ENCODE measurements at regions not wholly inside any gene's neighbourhood (a gene's known extent, or its start where the extent isn't known, plus 50 kb on each side); places are given as distances from the start of the nearest gene placed in this dataset.
"Not testable (repeated sequence)": the region's sequence is repeated elsewhere in the genome, so short reads cannot be mapped to it uniquely, and the experiment has no call there.

DNA sequence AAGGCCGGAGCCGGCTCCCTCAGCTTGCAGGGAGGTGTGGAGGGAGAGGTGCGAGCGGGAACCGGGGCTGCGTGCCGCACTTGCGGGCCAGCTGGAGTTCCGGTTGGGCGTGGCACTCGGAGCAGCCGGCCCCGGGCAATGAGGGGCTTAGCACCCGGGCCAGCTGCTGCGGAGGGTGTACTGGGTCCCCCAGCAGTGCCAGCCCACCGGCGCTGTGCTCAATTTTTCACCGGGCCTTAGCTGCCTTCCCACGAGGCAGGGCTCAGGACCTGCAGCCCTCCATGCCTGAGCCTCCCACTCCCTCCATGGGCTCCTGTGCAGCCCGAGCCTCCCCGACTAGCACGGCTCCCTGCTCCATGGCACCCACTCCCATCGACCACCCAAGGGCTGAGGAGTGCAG lies 62.2 kb upstream of the ANKRD55 start:
- not testable (repeated sequence) for DNase-seq (ENCODE audit: low spot score)

DNA sequence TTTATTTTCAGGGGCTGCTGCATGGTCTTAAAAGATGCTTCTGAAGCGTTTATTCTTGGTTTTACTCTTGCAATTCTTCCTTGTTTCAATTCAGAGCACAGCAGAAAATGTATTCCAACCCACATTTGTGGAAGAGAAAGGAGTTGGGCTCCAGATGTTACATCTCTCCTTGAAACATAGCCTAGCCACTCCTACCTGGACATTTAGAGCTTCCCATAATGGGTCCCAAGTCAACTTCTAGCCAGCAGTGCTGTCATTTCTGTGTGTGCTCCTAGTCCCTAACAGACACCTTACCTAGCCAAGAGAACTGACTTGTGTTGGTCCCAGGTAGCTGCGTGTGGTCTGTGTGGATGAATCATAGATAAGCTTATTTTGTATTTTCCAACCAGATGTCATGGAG lies 61.2 kb upstream of the ANKRD55 start:
- no peak for DNase-seq (ENCODE audit: low spot score)

DNA sequence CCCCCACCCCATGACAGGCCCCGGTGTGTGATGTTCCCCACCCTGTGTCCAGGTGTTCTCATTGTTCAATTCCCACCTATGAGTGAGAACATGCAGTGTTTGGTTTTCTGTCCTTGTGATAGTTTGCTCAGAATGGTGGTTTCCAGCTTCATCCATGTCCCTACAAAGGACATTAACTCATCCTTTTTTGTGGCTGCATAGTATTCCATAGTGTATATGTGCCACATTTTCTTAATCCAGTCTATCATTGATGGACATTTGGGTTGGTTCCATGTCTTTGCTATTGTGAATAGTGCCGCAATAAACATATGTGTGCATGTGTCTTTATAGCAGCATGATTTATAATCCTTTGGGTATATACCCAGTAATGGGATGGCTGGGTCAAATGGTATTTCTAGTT lies 59.7 kb upstream of the ANKRD55 start:
- DNase-seq (ENCODE audit: low spot score): not testable (repeated sequence)

DNA sequence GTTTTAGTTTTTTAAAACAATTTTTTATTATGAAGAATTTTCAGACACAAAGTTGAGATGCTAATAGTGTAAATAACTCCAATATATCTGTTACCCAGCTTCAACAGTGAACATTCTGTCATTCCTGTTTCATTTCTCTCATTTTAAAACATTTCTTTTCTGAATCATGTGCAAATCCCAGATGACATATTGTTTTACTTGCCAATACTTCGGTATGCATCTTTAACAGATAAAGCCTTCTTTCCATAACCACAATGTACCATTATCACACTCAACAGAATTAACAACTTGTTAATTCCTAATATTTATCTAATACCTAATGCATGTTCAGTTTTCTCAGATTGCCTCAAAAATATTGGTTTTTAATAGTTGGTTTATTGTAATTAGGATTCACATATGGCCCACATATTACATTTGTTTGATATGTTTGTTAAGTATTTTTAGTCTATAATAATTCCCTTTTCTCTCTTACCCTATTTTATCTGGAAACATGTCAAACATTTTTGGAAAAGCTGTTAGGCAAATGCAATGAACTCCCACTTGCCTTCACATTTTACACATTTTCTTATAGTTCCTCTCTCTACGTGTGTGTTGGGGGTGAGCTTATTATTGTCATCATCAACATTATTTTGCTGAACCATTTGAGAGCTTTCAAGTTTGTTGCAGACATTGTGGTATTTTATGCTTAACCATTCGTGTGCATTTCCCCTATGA lies 58.7 kb upstream of the ANKRD55 start:
- DNase-seq (ENCODE audit: low spot score): no peak

DNA sequence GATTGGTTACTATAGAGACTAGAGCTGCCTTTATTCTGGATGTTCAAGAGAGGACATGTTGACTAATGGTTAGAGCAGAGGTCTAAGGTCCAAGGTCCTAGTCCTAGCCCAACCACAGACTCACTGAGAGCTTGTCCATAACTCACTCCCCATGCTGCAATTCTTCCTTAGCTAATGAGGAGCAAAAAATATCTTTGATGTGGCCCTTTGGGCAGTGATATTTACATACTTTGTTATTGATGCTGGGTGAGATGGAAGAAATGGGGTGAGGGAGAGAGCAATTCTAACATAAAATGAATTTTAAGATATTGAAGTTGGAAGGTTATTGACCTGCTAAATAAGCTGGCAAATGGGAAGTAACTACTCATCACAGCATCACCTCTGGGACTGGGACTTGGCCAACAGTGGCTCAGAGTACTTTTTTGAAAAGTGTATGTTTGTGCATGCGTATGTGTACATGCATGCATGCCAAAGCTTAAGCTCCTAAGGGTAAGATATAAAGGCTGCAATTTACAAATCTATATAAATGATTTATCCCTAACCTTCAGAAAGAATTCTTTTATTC lies 58.0 kb upstream of the ANKRD55 start:
- no peak for DNase-seq (ENCODE audit: low spot score)

DNA sequence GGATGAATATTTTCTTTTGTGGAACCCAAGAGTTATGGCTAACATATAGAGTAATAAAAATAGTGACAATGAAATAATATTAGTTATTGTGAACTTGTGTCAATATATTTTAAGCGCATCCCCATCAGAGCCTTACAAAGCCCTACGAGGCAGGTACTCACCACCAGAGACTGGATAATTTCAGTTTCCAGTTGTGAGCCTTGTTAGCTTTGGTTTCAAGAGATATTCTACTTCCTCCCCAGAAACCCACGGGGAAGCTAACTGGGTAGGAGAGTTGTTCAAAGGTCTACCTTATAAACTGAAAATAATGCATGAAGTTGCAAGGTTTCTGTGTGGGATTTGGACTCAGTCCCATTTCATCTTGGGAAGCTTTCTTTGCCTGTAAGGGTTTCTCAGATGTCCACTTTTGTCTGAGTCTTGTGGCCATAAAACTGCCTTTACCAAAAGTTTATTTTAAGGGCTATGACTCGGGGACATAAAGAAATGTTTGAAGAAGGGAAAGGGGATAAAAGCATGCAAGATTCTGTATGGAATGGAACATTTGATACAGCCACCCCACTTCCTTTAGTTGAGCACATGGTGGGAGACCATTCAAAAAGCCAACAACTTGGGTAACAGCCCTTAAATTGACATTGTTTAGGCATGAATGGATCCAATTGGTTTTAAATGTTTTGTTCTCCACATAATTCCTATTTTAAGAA lies 57.4 kb upstream of the ANKRD55 start:
- DNase-seq (ENCODE audit: low spot score): no peak

DNA sequence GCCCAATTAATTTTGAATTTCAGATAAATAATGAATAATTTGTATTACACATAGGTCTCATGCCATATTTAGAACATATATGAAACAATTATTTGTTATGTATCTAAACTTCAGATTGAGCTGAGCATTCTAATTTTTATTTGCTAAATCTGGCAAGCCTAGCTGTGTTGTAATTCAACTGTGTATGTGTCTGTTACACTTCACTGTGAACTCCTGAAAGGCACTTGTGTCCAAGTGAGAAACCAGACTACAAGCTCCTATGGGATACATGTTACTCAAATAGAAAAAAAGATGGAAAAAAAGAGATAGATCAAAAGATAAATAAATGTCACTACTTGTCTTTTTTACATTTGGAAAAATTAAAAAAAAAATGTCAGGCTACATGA lies 56.5 kb upstream of the ANKRD55 start:
- no peak for DNase-seq (ENCODE audit: low spot score)

DNA sequence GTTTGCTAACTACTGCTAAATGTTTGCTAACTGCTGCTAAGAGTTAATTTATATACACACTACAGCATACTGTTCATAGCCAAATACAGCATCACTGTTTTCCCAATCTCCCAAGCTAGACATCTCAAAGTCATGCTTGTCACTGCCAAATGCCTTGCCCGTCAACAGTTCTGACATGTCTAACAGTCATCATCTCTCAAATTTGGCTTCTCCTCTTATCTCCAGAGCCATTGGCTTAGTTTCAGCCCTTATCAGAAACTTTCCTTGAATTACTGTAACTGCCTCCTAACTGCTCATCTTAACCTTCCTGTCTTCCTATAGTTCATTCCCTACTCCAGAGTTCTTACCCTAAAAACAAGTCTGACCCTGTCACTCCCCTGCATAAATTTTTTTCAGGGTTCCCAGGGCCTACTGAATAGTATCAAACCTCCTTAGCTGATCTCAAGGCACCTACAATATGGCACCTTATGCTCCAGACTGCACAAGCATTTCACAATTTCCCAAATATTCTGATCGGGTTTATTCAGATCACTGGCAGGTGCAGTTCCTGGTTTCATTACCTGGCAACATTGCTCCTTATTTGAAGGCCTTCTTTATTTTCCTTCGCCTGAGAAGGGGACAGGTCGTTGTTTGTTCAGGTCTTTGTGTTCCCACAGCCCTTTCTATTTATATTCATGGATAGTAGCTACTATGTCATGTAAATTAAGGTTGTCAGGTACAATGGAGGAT lies 55.9 kb upstream of the ANKRD55 start:
- no peak for DNase-seq (ENCODE audit: low spot score)

DNA sequence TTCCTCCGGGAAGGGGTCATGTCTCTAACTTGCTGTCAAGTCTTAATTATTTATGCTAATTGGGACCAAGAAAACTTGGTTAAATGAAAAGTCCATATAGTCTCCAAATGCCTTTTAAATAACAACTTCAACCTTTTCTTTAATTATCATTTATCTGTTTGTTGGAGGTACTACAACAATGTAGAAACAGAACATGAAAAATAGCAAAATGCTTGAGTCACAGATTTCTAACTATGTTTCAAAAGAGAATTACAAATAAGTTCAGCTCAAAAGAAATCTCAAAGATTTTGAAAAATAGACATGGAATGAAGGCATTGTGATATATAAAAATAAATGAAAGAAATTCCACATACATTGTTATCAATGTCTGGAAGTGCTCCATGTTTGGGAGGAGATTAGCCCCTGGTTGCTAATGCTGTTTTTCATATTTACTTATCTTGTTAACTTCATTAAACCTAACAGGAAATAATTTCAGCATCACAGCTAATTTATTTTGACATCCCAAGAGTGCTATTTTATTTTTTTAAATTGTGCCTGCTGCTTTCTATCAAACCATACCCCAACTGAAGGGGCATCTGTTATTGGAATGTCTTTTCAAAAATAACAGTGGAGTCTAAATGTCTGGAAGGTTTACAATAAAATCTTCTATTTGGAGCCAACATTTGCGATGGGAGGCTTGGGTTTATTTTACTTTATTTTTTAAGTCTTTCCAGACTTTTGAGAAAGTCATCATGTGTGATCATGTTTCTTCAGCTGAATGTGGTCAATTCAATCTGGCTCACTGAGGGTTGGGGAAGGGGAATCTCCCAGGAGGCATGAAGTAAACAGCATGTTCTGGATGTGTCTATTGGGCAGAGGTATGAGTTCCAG lies 53.1 kb upstream of the ANKRD55 start:
- DNase-seq (ENCODE audit: low spot score): no peak

DNA sequence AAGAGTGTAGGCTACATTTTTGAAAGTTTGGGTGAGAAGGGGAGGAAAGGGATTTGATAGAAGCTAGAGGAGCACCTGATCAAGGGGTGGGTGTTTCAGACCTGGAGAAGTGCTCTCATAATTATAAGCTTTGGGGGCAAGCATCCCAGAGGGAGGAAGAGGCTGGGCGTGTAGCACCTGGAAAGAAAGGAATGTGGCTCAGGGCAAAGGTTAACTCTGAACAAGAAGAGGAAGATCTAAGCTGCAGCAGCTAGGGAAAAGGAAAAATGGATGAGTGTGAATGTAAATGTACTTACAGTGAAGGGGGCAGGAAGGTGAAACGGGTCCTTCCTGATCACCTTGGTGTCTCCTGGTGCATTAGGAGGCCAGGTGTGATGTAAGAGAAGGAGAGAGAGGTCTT lies 49.8 kb upstream of the ANKRD55 start:
- no peak for DNase-seq (ENCODE audit: low spot score)

Measured in germinal center (tissue), 1 donor.